IPS-11a (cell line): ENCODE measurements at regions not wholly inside any gene's neighbourhood (a gene's known extent, or its start where the extent isn't known, plus 50 kb on each side); places are given as distances from the start of the nearest gene placed in this dataset.
"Not testable (repeated sequence)": the region's sequence is repeated elsewhere in the genome, so short reads cannot be mapped to it uniquely, and the experiment has no call there.

ENCODE experiments used
- H3K4me3 ChIP-seq: one replicate; pipeline ENCODE4 v1.5.1; 2013; ENCODE audit warnings: low read depth, low read length, control low read depth

DNA sequence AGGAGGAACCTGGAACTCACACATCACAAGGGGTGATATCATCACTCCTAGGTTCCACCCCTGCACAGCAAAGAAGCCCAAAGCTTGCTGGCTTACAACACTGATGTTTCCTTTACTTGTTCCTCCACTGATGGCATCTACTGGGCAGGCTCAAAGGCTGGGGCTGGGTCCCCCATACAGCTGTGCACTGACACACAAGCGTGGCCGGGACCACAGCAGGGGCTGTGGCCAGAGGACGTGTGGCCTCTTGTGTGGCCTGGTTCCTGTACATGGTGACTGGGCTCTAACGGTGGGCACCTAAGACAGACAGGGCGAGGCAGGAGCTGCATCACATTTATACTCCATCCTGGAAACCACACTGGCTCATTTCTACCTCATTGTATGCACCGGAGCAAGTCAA is 264.4 kb upstream of the FOXF1 start:
- H3K4me3 ChIP-seq: no peak overlapping the region

DNA sequence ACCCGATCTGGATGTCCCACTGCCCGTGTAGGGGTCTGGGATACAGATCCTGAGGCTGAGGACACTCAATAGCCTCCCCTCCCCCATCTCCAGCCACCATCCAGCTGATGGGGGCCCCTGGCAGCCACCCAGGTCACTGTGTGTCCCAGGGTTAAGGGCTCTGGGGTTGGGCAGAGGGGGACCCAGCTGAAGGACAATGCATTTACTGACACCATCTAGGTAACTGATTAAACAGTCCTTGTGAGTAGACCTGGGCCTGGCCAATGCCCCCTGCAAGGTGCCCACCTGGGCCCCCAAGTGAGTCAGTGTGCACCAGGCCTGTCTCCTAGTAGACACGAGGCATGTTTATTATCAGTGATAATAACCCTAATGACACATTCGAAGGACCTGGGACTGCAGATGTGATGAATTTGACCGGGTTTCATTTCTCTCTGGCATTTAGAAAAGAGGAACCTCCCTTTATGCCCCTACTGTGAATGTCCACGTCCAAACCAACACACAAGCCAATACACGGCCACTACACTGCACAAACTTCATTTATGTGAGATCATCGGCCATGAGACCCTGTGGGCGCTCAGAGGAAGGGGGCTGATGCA is 261.9 kb upstream of the FOXF1 start:
- H3K4me3 ChIP-seq: no peak overlapping the region

DNA sequence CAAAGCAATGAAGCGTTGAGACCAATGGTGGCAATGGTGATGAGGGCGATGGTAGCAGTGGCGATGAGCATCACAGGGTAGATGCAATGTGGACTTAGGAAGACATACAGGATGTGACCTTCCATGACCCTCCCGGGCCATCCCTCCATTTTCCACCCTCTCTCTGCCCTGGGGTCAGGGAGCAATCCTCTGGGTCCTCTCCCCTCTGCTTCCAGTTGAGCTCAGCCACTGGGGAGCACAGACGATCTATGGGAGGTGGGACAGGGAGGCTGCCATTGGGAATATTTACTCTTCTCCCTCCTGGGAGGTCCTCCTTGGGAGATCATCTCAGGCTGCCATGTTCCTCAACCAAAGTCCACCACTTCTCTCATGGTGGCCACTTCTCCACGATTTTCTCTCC is 260.7 kb upstream of the FOXF1 start:
- no peak overlapping the region for H3K4me3 ChIP-seq

DNA sequence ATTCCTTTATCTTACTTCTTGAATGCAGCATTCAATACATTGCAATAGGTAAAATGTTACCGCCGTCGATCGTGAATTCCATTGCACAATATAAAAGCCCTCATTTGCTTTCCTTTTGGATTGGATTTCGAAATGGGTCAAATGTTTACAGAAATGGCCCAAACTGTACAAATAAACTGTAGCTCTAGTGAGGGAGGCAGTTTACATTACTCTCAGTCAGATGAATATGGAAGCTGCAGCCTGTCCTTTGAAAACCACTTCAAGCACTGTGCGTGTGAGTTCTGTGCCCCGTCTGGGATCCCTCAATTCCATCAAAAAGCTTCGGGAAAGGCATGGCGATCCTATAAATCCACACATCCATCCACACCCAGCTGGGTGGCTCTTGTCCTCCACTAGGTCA is 258.6 kb upstream of the FOXF1 start:
- H3K4me3 ChIP-seq: no peak overlapping the region

DNA sequence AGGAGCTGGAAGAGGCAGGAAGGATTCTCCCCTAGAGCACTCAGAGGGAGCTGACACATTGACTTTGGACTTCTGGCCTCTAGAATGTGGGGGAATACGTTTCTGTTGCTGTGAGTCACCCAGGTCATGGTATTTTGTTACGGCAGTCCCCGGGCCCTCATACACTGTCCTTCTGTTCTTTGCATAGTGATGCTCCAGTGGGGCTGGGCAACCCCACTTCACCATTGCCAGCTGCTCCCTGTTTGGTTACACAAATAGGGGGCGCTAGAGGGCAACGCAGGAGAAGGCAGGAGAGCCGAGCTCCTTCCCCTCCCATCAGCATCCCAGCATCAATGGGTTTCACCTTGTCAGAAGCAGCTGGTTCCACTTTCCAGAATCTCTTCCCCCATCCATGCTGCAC is 257.7 kb upstream of the FOXF1 start:
- no peak overlapping the region for H3K4me3 ChIP-seq

DNA sequence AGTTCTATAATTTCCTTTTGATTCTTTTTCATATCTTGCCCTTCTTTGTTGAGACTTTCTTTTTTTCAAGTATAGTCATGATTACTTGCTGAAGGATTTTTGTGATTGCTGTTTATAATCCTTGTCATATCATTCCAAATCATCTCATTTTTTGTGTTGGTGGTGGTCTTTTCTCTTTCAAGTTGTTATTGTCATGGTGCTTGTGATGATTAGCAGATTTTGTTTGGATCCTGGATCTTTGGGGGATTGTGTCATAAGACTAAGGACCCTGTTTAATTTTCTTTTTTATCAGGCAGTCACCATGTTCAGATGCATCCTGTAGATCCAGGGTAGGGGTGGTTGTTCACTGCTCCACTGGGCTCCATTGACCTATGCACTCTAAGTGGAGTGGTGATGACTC is 254.4 kb upstream of the FOXF1 start:
- no peak overlapping the region for H3K4me3 ChIP-seq

DNA sequence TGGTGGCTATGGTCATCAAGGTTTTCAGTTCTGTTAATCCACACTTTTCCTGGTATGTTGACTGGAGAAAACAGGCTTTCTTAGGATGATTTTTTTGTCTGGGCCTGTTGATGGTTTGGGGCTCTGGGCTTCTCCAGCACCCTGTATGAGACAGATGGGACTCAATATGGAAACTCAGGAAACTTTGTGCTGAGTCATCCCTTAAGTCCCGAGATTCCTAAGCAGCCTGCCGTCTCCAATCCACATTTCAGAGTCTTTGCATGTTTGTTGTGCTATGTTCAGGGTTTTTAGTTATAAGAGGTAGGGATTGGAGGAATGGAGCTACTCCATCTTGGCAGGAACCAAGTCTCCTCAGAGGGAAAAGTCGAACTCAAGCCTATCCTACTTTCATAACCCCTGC is 253.3 kb upstream of the FOXF1 start:
- H3K4me3 ChIP-seq: no peak overlapping the region

DNA sequence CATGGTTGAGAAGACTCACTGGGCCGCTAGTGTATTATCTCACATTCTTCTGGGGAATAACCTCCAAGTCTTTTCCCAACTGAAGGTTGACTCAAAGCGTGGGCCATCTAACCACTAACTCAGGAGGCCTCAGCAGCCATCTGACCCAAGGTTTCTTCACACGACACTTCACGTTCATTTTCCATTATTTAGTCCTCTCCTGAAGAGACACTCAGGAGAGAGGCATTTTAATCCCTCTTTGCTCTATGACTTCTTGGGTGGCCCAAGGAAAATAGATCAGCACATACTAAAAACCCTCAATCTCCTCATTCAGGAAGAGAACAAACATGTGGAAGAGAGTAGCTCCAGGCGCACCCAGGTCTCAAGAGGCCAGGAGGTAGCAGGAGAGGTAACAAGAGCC is 252.8 kb upstream of the FOXF1 start:
- no peak overlapping the region for H3K4me3 ChIP-seq

DNA sequence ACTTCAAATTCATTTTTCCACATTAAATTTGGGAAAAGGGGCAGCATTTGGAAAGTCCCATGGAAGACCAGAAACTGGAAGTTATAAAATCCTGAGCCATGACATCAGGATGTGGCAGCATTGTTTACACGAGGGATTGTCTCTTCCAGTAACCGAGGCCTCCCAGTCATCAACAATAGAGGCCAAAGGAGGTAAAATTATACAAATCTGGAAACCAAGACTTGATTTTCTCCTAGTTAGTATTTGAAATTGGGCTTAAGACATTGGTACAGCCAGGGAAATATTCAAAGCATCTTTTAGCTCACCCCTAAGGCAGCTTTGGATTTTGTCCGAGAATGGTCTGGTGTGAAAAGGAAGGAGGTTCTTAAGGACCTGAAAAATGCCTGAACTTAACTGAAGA is 251.6 kb upstream of the FOXF1 start:
- H3K4me3 ChIP-seq: no peak overlapping the region

DNA sequence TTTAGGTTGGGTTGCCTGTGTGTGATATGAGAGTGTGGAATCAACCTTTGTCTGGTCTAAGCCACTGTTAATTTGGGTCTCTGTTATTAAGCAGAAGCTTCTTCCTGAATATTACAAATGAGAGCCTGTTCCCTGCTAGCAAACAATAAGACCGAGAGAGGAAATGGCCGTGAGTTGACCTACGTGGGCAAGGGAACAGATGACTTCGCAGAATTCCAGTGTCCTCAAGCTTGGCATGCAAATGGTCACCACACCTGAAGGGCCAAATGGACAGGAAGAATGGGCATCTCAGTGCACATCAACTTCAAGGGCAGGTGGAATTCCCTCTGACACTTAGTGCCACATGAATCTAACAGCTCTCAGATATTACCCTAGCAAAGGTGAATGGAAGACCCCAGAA is 250.8 kb upstream of the FOXF1 start:
- H3K4me3 ChIP-seq: no peak overlapping the region

DNA sequence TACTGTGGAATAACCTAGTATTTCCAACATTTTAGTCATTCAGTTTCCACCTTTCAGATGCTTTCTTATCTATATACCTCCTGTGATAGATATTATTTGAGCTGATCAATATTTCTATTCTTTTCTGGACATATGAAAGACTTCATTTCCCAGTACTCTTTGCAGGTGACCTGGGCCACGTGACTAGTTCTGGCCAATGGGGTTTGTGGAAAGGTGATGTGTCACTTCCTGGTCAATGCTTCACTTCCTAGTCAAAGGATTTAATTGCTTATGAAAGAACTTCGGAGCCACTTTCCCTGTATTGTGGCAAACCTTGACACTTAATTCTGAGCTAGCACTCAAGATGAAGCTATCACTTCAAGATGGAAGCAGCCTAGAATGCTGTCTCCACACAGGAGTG is 248.9 kb upstream of the FOXF1 start:
- H3K4me3 ChIP-seq: no peak overlapping the region

DNA sequence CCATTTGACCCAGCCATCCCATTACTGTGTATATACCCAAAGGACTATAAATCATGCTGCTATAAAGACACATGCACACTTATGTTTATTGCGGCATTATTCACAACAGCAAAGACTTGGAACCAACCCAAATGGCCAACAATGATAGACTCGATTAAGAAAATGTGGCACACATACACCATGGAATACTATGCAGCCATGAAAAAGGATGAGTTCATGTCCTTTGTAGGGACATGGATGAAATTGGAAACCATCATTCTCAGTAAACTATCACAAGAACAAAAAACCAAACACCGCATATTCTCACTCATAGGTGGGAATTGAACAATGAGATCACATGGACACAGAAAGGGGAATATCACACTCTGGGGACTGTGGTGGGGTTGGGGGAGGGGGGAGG is 242.7 kb upstream of the FOXF1 start:
- not testable (repeated sequence) for H3K4me3 ChIP-seq

DNA sequence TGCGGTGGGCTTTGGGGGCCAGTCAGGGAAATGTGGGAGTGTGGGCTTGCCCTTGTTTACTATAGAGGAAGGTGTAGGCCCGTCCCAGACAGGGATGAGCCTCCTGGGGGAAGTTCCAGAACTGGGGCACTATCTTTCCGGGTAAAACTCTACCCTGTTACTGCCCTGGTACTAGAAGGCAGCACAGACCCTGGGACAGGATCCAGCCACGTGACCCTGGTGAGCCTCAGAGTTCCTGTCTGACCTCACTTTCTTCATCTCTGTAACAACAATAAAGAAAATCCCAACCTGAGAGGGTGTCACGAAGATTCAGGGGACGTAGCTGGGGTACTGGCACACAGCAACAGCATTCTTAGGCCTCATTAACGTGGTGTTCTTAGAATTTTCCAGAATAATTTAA is 239.6 kb upstream of the FOXF1 start:
- no peak overlapping the region for H3K4me3 ChIP-seq

DNA sequence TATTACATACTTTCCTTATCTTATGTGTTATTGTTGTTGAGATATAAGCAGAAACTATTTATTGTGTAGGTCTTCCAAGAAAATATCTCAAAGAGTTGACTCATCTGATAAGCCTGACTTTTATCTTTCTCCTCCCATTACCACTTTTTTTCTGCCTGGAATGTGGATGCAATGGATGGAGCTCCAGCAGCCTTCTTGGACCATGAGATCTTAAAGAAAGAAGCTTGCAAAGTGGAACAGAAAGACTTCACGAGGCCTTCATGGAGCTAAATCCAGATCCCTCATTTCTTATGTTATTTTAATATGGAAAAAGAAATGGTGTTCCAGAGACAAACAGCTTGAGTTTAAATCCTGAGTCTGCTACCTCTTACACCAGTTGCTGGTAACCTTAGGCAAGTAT is 237.6 kb upstream of the FOXF1 start:
- no peak overlapping the region for H3K4me3 ChIP-seq

DNA sequence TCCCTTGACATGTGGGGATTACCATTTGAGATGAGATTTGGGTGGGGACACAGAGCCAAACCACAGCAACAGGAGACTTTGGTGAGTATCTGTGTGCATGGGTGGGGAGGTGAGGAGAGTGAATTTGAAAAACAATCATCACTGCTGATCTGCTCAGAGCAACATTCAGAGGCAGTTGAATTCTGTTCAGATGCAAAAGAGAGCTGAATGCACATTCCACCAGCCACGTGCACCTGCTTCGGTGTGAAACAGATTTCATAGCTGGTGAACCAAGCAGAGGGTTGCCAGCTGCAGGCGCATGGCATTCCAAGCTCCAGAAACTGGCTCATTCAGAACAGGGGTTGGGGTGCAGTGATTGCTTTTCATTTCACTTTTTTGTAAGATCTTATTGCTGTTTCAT is 233.1 kb upstream of the FOXF1 start:
- H3K4me3 ChIP-seq: no peak overlapping the region

DNA sequence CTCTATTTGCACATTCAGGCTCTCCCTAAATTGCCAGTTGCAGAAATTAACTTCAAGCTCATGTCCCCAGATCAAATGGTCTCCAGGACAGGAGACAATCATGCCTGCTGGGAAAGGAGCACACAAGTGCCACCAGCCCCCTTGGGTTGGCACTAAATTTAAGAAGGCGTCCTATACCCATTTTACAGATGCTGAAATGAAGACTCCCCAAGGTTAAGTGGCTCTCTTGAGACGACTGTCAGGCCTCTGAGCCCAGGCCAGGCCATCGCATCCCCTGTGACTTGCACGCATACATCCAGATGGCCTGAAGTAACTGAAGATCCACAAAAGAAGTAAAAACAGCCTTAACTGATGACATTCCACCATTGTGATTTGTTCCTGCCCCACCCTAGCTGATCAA is 232.5 kb upstream of the FOXF1 start:
- not testable (repeated sequence) for H3K4me3 ChIP-seq

DNA sequence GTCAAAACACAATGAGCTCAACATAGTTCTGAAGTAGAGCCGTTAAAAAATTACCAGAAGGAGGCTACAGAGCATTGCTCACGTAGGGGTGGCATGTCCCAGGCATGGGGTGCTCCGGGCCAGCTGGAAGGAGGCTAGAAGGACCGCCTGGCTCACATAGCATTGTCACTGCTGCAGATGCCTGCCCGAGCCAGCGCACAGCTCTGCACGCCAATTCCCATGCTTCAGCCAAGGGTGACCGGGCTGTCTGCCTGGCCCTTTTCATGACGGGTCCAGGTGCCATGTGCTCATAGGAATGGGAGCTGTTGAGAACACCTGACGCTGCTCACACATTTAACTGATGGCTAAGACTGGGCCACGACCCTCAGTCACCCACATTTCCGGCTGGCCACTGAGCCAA is 228.9 kb upstream of the FOXF1 start:
- no peak overlapping the region for H3K4me3 ChIP-seq

DNA sequence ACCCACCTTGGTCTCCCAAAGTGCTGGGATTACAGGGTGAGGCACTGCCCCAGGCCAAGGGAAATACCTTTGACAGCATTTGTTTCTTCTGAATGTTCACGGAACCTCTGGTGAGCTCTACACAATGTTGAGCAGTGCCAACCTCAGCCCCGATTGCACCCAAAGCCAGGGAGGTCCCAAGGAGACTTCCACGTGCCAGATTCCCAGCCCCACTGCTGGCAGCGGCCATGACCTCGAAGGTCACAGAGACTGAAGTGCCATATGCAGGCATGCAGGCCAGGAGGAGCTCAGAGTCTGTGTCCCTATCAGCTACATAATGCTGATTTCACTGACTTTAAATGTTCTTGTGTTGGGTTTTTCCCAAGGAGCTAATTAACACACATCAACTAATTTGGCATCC is 226.4 kb upstream of the FOXF1 start:
- H3K4me3 ChIP-seq: no peak overlapping the region

DNA sequence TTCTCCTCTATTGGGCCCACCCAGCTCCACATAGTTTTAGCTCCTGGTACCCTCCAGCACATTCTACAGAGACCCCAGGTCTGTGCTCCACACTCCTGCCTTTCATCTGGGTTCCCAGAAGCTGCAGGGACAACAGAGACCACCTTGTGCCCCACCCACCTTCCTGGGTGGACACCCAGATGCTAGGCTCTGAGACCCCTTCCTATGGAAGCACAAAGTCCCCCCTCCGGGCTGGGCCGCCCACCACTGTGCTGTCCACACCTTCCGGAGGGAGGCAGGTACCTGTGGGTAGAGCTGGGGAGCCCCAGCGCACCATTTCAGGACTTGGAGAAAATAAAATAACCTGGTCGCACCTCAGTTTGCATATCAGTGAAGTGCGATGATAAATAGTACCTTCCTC is 224.9 kb upstream of the FOXF1 start:
- H3K4me3 ChIP-seq: no peak overlapping the region

DNA sequence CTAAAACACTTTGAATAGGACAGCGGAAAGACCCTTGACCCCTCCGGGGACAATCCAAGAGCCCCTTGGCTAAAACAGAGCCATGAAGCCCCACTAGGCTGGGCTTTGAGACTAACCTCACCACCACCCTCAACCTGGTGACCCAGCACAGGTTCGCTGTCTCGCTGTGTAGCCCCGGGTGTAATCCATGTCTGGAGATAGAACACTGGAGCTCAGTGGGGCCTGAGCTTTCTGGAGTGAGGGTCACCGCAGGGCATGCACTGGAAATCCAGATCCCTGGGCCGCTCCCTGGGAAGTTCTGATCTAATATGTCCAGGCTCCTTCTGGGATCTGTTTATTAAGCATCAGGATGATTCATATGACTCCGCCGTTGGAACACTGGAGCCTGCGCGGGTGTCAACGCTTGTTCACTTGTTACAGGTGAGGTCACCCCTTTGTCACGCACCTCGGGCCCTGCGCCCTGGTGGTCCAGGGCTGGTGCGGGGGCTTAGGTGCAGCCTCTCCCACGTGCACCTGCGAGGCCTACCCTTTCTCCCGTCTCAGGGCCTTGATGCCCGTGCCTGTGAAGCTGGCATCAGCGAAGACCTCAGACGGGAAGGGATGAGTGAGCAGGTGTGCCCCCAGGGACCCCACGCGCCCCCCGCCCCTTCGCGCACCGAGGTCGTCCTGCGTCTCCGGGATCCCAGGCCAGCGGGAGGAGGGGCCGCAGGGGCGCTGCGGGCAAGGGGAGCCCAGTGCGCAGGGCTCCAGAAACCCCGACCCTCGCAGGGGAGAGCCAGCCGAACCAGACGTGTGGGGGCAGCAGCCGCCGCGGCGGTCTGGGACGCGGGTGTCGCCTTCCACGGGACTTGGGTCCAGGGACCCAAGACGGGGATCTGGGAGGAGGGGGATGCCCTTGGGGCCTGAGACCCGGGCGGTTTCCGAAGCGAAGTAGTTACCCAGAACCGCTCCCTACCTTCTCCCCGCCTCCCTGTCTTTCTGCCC is 224.1 kb upstream of the FOXF1 start:
- H3K4me3 ChIP-seq: peak overlapping the region; percentile 44

DNA sequence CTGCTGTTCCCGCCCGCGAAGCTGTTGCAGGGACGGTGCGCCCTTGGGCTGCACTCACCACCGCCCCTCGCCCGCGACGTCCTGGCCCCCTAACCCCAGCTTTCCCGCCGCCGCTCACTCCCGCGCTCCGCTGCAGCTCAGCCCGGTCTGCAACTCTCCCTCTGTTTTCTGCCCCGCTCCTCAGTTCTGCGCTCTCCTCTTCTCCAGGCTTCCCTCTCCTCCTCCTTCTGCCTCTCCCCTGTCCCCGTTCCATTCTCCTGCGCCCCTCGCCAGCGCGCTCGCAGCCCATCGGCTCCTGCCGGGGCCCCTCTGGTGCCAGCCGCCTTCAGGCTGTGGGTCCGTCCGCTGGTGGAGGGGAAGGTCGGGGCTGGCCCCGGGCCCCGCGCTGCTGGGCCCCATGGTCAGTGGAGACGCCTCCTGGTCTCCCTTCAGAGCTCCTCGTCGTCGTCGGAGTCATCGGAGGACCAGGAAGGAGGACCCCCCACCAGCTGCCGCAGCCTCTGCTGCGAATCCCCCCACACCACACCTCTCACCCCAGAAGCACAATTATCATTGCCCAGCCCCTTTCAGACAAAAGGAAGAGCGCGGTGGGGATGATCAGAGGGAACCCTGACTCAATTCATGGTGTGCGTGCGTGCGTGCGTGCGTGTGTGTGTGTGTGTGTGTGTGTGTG is 223.2 kb upstream of the FOXF1 start:
- peak overlapping the region; percentile 44 for H3K4me3 ChIP-seq

DNA sequence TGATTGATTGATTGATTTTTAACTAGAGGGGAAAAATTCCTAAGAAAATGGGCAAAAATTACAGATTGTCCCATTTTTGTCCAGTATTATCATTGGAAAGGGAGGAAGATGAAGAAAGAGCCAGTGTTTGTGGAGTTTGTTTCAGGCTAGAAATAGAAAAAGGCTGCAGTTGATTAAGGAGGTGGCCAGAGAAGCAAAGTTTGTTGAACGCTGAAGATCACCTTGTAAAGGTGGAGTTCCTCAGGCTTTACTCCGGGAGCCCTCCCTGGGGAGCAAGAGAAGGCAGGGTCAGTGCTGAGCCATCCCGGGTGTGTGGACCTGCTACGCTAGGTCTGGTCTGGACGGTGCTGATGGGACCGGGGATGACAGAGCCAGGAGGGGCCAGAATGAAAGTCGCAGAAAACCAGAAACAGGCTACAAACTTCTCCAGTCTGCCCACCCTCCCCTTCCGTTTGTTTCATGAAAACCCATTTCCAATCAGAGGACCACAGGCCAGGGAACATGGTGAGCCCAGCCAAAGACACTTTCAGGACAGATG is 222.6 kb upstream of the FOXF1 start:
- H3K4me3 ChIP-seq: no peak overlapping the region
